Mucosa of descending colon (tissue), 3 donors: ENCODE measurements at regions not wholly inside any gene's neighbourhood (a gene's known extent, or its start where the extent isn't known, plus 50 kb on each side); places are given as distances from the start of the nearest gene placed in this dataset.

Experiments used
- ATAC-seq: fragments of 200-7000 bp; cut with Tn5 transposase; one replicate; pipeline ENCODE4 v1.9.1; 2020; ENCODE audit warnings: mild to moderate bottlenecking, moderate library complexity
- DNase-seq, 3 donors: peaks; one replicate each; pipeline ENCODE4 v3.0.0-alpha.2; 2020
- H3K36me3 ChIP-seq: fragments of 200-600 bp; one replicate; pipeline ENCODE4 v1.8.0; 2021; ENCODE audit warnings: low read depth, mild to moderate bottlenecking
- H3K4me1 ChIP-seq: fragments of 200-600 bp; one replicate; pipeline ENCODE4 v1.8.0; 2021; ENCODE audit warnings: low read depth, mild to moderate bottlenecking
- H3K4me3 ChIP-seq: fragments of 200-600 bp; one replicate; pipeline ENCODE4 v1.8.0; 2021; ENCODE audit warnings: mild to moderate bottlenecking
- H3K9me3 ChIP-seq: fragments of 200-600 bp; one replicate; pipeline ENCODE4 v1.8.0; 2021; ENCODE audit warnings: mild to moderate bottlenecking
- CTCF ChIP-seq: fragments of 200-600 bp; IDR thresholded peaks from one replicate; pipeline ENCODE4 v1.8.0; 2022; ENCODE audit warnings: antibody characterized with exemption, mild to moderate bottlenecking
- intact Hi-C, 2 donors: fragments of 100-400 bp; cut with DNase I in 1 of 2; cut with micrococcal nuclease in 1 of 2; formaldehyde crosslinking; loops; one replicate each; pipeline versions ENCODE4 v1.11.0 to v1.11.1; 2022; cut with DNase I, micrococcal nuclease
- donor health status: DM: no; HTN: no; CAD: no; lungs with moderate emphysema.
- donor health status: DM: no; HTN: no; CAD: no.
- donor health status: DM: no; HTN: yes; CAD: no.

- intact Hi-C loops, result no loop called here
- H3K4me3 ChIP-seq, result no peak overlapping the region
- no peaks in the 10 kb centered on the region for H3K9me3 ChIP-seq
- no peak for TF ChIP-seq CTCF
- H3K4me1 ChIP-seq, result no peaks in the 10 kb centered on the region
- DNase-seq (no peak), ATAC-seq (no peak)
- H3K36me3 ChIP-seq, result no peaks in the 10 kb centered on the region
Observed at GRCh38 chr6:168736039-168736438, 295.1 kb downstream of the SMOC2 start.

- no peak for ATAC-seq
Observed at GRCh38 chr6:168735268-168735949, 294.4 kb downstream of the SMOC2 start.

GRCh38 chr6:168734523-168734922 is 293.5 kb downstream of the SMOC2 start:
- DNase-seq, result no peak
- ATAC-seq, result no peak
- Histone ChIP-seq H3K4me3 (no peak overlapping the region), H3K36me3 (no peaks in the 10 kb centered on the region), H3K4me1 (no peaks in the 10 kb centered on the region), H3K9me3 (no peaks in the 10 kb centered on the region)
- no peak for TF ChIP-seq CTCF
- intact Hi-C loops, result no loop called here

More at GRCh38 chr6:168735268-168735949, 294.4 kb downstream of the SMOC2 start:
- Histone ChIP-seq H3K4me1 (no peaks in the 10 kb centered on the region), H3K36me3 (no peaks in the 10 kb centered on the region), H3K4me3 (no peak overlapping the region), H3K9me3 (no peaks in the 10 kb centered on the region)
- no peak for DNase-seq
- no peak for TF ChIP-seq CTCF
- intact Hi-C loops, result no loop called here

- H3K4me3 ChIP-seq, result no peak overlapping the region
- intact Hi-C loops, result no loop called here
- no peaks in the 10 kb centered on the region for H3K4me1 ChIP-seq
- TF ChIP-seq CTCF, result no peak
- no peaks in the 10 kb centered on the region for H3K9me3 ChIP-seq
- no peak for ATAC-seq
- DNase-seq, result no peak
- no peaks in the 10 kb centered on the region for H3K36me3 ChIP-seq
Observed at GRCh38 chr6:168732676-168733075, 291.7 kb downstream of the SMOC2 start.

GRCh38 chr6:168730931-168731716 is 290.1 kb downstream of the SMOC2 start:
- intact Hi-C loops, result no loop called here
- no peak for ATAC-seq
- Histone ChIP-seq H3K4me1 (no peaks in the 10 kb centered on the region), H3K9me3 (no peaks in the 10 kb centered on the region), H3K4me3 (no peak overlapping the region), H3K36me3 (no peaks in the 10 kb centered on the region)
- DNase-seq, result no peak
- TF ChIP-seq CTCF, result no peak
